HL-60 (cell line): ENCODE measurements at regions not wholly inside any gene's neighbourhood (a gene's known extent, or its start where the extent isn't known, plus 50 kb on each side); places are given as distances from the start of the nearest gene placed in this dataset.

Experiments used
- CTCF ChIP-seq: IDR thresholded peaks from one replicate; pipeline ENCODE4 v1.5.1; 2011; ENCODE audit warnings: low read length, control low read depth, inconsistent platforms; ENCODE audit not compliant: insufficient read depth
- GABPA ChIP-seq: IDR thresholded peaks from 2 replicates; pipeline ENCODE4 v1.6.1; 2012; ENCODE audit warnings: low read depth
- POLR2AphosphoS5 ChIP-seq: IDR thresholded peaks from 2 replicates; pipeline ENCODE4 v1.6.1; 2012; ENCODE audit warnings: low read depth
- REST ChIP-seq: IDR thresholded peaks from 2 replicates; pipeline ENCODE4 v1.6.1; 2012; ENCODE audit warnings: low read depth; ENCODE audit not compliant: insufficient replicate concordance

GRCh38 chr10:120671491-120671890 lies 179.7 kb upstream of the WDR11 start:
- TF ChIP-seq CTCF (no peak), GABPA (no peak), POLR2AphosphoS5 (no peak), REST (no peak)
